K562 (cell line): ENCODE measurements at regions not wholly inside any gene's neighbourhood (a gene's known extent, or its start where the extent isn't known, plus 50 kb on each side); places are given as distances from the start of the nearest gene placed in this dataset.

Source experiments
- ATAC-seq: fragments of 200-7000 bp; cut with Tn5 transposase; 3 replicates; pipeline ENCODE4 v1.9.1; 2020; ENCODE audit warnings: moderate library complexity
- BruUV-seq: library from RNA; stranded (reverse); fragments of 400-500 nt; replicated peaks from 2 replicates; lab custom pipeline; 2021; lab: Mats Ljungman, UMichigan
- CTCF ChIA-PET: fragments of 300-600 bp; formaldehyde crosslinking; extraction: SDS; loops from one replicate; lab custom pipeline; 2021; ENCODE audit warnings: low intra/inter-chr PET ratio; lab: Yijun Ruan, JAX
- POLR2A ChIA-PET: fragments of 300-600, 350-650 bp; sonication (Branson Sonifier 250); formaldehyde crosslinking; extraction: SDS; loops from one replicate; lab custom pipeline; 2021; ENCODE audit warnings: antibody characterized with exemption, inconsistent platforms; lab: Yijun Ruan, JAX
- DNase-seq, 4 experiments: peaks; one replicate each; pipeline versions ENCODE4 v3.0.0 to v3.0.0-alpha.2; 2011 to 2018; ENCODE audit warnings: low spot score in 3 of 4, mixed read lengths in 3 of 4; ENCODE audit errors: extremely low read depth in 1 of 4
- FAIRE-seq: peaks from 2 replicates; lab custom pipeline; 2011; peaks lifted over from hg19 to GRCh38; lab: Jason Lieb, UNC
- H2AFZ ChIP-seq: 2 replicates; pipeline ENCODE4 v1.6.0; 2011; ENCODE audit warnings: low read depth, low read length, control low read depth, inconsistent platforms
- H3K27ac ChIP-seq: fragments of 200-600 bp; 3 replicates; pipeline ENCODE4 v1.8.0; 2011; ENCODE audit warnings: low read depth, mild to moderate bottlenecking, control low read depth, inconsistent platforms, low read length, moderate library complexity, mixed read lengths; ENCODE audit errors: extremely low read depth
- H3K27me3 ChIP-seq, 2 experiments: fragments of 300-600 bp in 1 of 2; 2 replicates in 1 of 2; 3 replicates in 1 of 2; pipeline versions ENCODE4 v1.6.0 to v1.8.0; 2011; ENCODE audit warnings: inconsistent platforms in 2 of 2, low read length in 2 of 2, mild to moderate bottlenecking in 1 of 2, mixed read lengths in 1 of 2, moderate library complexity in 1 of 2; ENCODE audit not compliant: control insufficient read depth in 2 of 2, insufficient read depth in 2 of 2
- H3K36me3 ChIP-seq: fragments of 300-600 bp; 3 replicates; pipeline ENCODE4 v1.8.0; 2011; ENCODE audit warnings: mild to moderate bottlenecking, low read length, inconsistent platforms; ENCODE audit not compliant: control insufficient read depth, insufficient read depth
- H3K4me1 ChIP-seq, 2 experiments: fragments of 200-600 bp in 1 of 2; replicated peaks in 1 of 2; 2 replicates in 1 of 2; 3 replicates in 1 of 2; pipeline versions ENCODE4 v1.5.1 to v1.8.0; 2011; ENCODE audit warnings: inconsistent platforms in 2 of 2, low read length in 2 of 2, mild to moderate bottlenecking in 1 of 2, mixed read lengths in 1 of 2, moderate library complexity in 1 of 2; ENCODE audit not compliant: control insufficient read depth in 2 of 2, insufficient read depth in 2 of 2
- H3K4me2 ChIP-seq: 2 replicates; pipeline ENCODE4 v1.6.1; 2011; ENCODE audit warnings: low read length, control low read depth, inconsistent platforms, mixed read lengths; ENCODE audit not compliant: insufficient read depth
- H3K4me3 ChIP-seq: fragments of 200-600 bp; sonication (generic), shearing (Covaris generic); 2 replicates; pipeline ENCODE4 v1.5.1; 2016; ENCODE audit warnings: control low read depth, inconsistent platforms
- H3K79me2 ChIP-seq: fragments of 200-600 bp; 3 replicates; pipeline ENCODE4 v1.8.0; 2011; ENCODE audit warnings: low read length, inconsistent platforms; ENCODE audit not compliant: control insufficient read depth, insufficient read depth
- H3K9ac ChIP-seq, 2 experiments: 2 replicates each; pipeline versions ENCODE4 v1.6.0 to v1.6.1; 2011; ENCODE audit warnings: low read depth in 2 of 2, low read length in 2 of 2, control low read depth in 1 of 2, inconsistent platforms in 1 of 2, mild to moderate bottlenecking in 1 of 2, mixed read lengths in 1 of 2; ENCODE audit not compliant: insufficient read depth in 1 of 2
- H3K9me1 ChIP-seq: one replicate; pipeline ENCODE4 v1.6.0; 2011; ENCODE audit warnings: inconsistent platforms, mild to moderate bottlenecking, low read length, moderate library complexity; ENCODE audit not compliant: control insufficient read depth, insufficient read depth
- H3K9me3 ChIP-seq: replicated peaks from 2 replicates; pipeline ENCODE4 v1.5.1; 2011; ENCODE audit warnings: low read depth, low read length, inconsistent platforms; ENCODE audit not compliant: control insufficient read depth, insufficient read depth
- H4K20me1 ChIP-seq: replicated peaks from 2 replicates; pipeline ENCODE4 v1.6.1; 2011; ENCODE audit warnings: low read length, inconsistent platforms, mixed read lengths; ENCODE audit not compliant: control insufficient read depth, insufficient read depth
- CAMTA2 ChIP-seq: fragments of 250-450 bp; sonication (Bioruptor Pico); conservative IDR thresholded peaks from 2 replicates; pipeline ENCODE4 v1.5.1; 2022
- CTBP1 ChIP-seq: fragments of 450-650 bp; IDR thresholded peaks from 2 replicates; pipeline ENCODE4 v1.6.1; 2016; ENCODE audit warnings: borderline replicate concordance
- HDAC8 ChIP-seq: fragments of 450-650 bp; IDR thresholded peaks from 2 replicates; pipeline ENCODE4 v1.6.1; 2016; ENCODE audit warnings: mild to moderate bottlenecking, missing genetic modification characterization, moderate library complexity, missing compliant biosample characterization
- NCOA2 ChIP-seq, 2 experiments: fragments of 450-650 bp; IDR thresholded peaks; 2 replicates each; pipeline ENCODE4 v1.6.1; 2018; ENCODE audit warnings: mild to moderate bottlenecking in 2 of 2, moderate library complexity in 1 of 2; ENCODE audit not compliant: partially characterized antibody in 2 of 2
- PHTF2 ChIP-seq: fragments of 250-450 bp; sonication (Bioruptor Pico); IDR thresholded peaks from 2 replicates; pipeline ENCODE4 v1.5.0; 2021; ENCODE audit warnings: mild to moderate bottlenecking
- PRMT5 ChIP-seq: sonication (generic); formaldehyde crosslinking; IDR thresholded peaks from 2 replicates; pipeline ENCODE4 v1.5.0; 2020; ENCODE audit warnings: missing genetic modification reagents
- RBM22 ChIP-seq: fragments of 200-400 bp; formaldehyde crosslinking; IDR thresholded peaks from 2 replicates; pipeline ENCODE4 v1.6.1; 2018; ENCODE audit warnings: low read length, low read depth; ENCODE audit not compliant: poor library complexity, severe bottlenecking
- SMAD3 ChIP-seq: fragments of 450-650 bp; formaldehyde crosslinking; conservative IDR thresholded peaks from 2 replicates; pipeline ENCODE4 v1.4.0; 2020; ENCODE audit warnings: mild to moderate bottlenecking
- SNRNP70 ChIP-seq: fragments of 200-400 bp; formaldehyde crosslinking; optimal IDR thresholded peaks from 2 replicates; pipeline ENCODE3; 2017; ENCODE audit warnings: low read depth, low read length
- ZNF175 ChIP-seq: fragments of 200-800 bp; sonication (Bioruptor generic); IDR thresholded peaks from 2 replicates; pipeline ENCODE4 v1.6.1; 2016; ENCODE audit warnings: low read depth, mild to moderate bottlenecking, missing genetic modification characterization, missing compliant biosample characterization
- ZNF384 ChIP-seq: IDR thresholded peaks from 2 replicates; pipeline ENCODE4 v1.6.1; 2012; ENCODE audit warnings: low read depth, low read length, improper control_type of control experiment
- ZNF766 ChIP-seq: fragments of 200-800 bp; sonication (Bioruptor generic); conservative IDR thresholded peaks from 2 replicates; pipeline ENCODE4 v1.6.1; 2016; ENCODE audit warnings: missing genetic modification characterization, missing compliant biosample characterization
- ZNF79 ChIP-seq: fragments of 250-450 bp; sonication (Bioruptor Pico); IDR thresholded peaks from 2 replicates; pipeline ENCODE4 v1.4.0; 2020; ENCODE audit warnings: low read depth, mild to moderate bottlenecking, moderate library complexity
- WGBS: fragments of 100-300 bp; shearing (Covaris generic); methylation state at CpG from one replicate; pipeline ENCODE4 v1.1.6; 2016; ENCODE audit warnings: low coverage, mixed read lengths; ENCODE audit not compliant: insufficient coverage; ENCODE audit errors: missing lambda C conversion rate; 5-methylcytosine and 5-hydroxymethylcytosine counted together
- in situ Hi-C: fragments of 300-500 bp; cut with MboI; formaldehyde crosslinking; loops from 4 replicates; pipeline ENCODE4 v1.15.0; 2018; ENCODE audit warnings: inconsistent platforms, mixed read lengths
- intact Hi-C: fragments of 100-400 bp; cut with micrococcal nuclease; formaldehyde crosslinking; loops from 2 replicates; pipeline ENCODE4 v1.14.2; 2022
- TF ChIP-seq, protein P1 (sequence below): fragments of 450-650 bp; conservative IDR thresholded peaks from 2 replicates; pipeline ENCODE4 v1.6.1; 2016; ENCODE audit warnings: missing genetic modification characterization, low read depth, mild to moderate bottlenecking, control low read depth, missing compliant biosample characterization
- TF ChIP-seq, protein P2 (sequence below): sonication (generic); formaldehyde crosslinking; IDR thresholded peaks from 2 replicates; pipeline ENCODE4 v1.9.0; 2022; ENCODE audit warnings: mild to moderate bottlenecking, missing genetic modification reagents
- TF ChIP-seq, protein P3 (sequence below): sonication (generic); formaldehyde crosslinking; IDR thresholded peaks from 2 replicates; pipeline ENCODE4 v1.8.0; 2022; ENCODE audit warnings: missing genetic modification reagents, mild to moderate bottlenecking, borderline replicate concordance
- TF ChIP-seq, protein P4 (sequence below): fragments of 250-450 bp; sonication (Bioruptor Pico); IDR thresholded peaks from 2 replicates; pipeline ENCODE4 v1.8.0; 2021; ENCODE audit warnings: borderline replicate concordance, mild to moderate bottlenecking, moderate library complexity; ENCODE audit not compliant: poor library complexity, severe bottlenecking
- TF ChIP-seq, protein P5 (sequence below): fragments of 250-450 bp; sonication (Bioruptor Pico); IDR thresholded peaks from 2 replicates; pipeline ENCODE4 v1.4.0; 2020; ENCODE audit warnings: mild to moderate bottlenecking, moderate library complexity

DNA sequence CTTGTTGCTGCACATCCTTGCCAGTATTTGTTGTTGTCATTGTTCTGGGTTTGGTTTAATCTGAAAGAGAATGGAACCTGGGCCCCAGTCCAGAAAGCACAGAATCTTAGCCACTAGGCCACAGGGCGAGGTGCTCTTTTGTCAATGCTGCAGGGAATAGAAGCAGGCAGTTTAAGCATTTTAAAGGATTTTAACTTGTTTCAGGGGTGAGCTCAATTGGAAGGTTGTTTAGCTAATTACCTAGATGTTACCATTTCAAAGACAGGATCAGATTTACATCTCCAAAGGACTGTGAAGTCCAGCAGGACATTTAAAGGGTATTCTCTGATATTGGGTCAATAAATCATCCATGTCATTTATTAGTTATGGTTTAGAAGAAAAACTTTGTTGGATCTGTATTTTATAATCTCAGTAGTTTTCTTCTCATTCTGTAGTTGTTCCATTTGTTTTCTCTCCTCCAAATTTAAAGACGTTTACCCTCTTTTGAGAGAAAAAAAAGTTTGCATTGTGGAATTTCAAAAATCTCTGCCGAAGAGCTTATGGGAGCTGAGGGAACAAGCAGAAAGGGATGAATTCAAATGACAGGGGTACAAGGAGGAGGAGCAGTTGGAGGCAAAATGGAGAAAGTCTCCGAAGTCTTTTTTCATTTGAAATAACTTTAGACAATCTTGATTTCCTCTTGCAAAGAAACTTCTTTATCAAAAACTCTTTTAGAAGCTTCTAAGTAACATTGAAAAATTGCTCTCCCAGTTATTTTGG is 57.5 kb upstream of the FAM47C start:
- POLR2A ChIA-PET = no interaction called here
- Histone ChIP-seq H3K4me3 (no peak overlapping the region), H3K9me1 (no peaks in the 10 kb centered on the region), H4K20me1 (no peaks in the 10 kb centered on the region), H3K79me2 (no peaks in the 10 kb centered on the region), H3K27ac (no peak overlapping the region), H3K9ac (no peak overlapping the region), H3K36me3 (no peaks in the 10 kb centered on the region), H3K9me3 (no peaks in the 10 kb centered on the region), H3K4me1 (no peaks in the 10 kb centered on the region), H3K4me2 (no peak overlapping the region), H3K27me3 (no peaks in the 10 kb centered on the region), H2AFZ (no peak overlapping the region)
- intact Hi-C loops = no loop called here
- no peak for DNase-seq
- WGBS = 2% methylated on average over 4 of the region's 4 CpGs
- in situ Hi-C loops = no loop called here
- ATAC-seq = no peak
- FAIRE-seq = no peak
- CTCF ChIA-PET = no interaction called here
- BruUV-seq = no TSS peak
- TF ChIP-seq ZNF384 = no peak
- TF ChIP-seq, protein P1, sequence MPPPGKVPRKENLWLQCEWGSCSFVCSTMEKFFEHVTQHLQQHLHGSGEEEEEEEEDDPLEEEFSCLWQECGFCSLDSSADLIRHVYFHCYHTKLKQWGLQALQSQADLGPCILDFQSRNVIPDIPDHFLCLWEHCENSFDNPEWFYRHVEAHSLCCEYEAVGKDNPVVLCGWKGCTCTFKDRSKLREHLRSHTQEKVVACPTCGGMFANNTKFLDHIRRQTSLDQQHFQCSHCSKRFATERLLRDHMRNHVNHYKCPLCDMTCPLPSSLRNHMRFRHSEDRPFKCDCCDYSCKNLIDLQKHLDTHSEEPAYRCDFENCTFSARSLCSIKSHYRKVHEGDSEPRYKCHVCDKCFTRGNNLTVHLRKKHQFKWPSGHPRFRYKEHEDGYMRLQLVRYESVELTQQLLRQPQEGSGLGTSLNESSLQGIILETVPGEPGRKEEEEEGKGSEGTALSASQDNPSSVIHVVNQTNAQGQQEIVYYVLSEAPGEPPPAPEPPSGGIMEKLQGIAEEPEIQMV = no peak
- TF ChIP-seq, protein P2, sequence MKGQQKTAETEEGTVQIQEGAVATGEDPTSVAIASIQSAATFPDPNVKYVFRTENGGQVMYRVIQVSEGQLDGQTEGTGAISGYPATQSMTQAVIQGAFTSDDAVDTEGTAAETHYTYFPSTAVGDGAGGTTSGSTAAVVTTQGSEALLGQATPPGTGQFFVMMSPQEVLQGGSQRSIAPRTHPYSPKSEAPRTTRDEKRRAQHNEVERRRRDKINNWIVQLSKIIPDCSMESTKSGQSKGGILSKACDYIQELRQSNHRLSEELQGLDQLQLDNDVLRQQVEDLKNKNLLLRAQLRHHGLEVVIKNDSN (CRISPR knock-in tag) = no peak
- no peak for TF ChIP-seq RBM22
- no peak for TF ChIP-seq HDAC8 (tag)
- no peak for TF ChIP-seq ZNF79 (CRISPR knock-in tag)
- TF ChIP-seq NCOA2 (IDR thresholded peaks at IDR 0.05; ENCODE audit: partially characterized antibody in 2 of 2) = no peak
- TF ChIP-seq CTBP1 = no peak
- TF ChIP-seq PHTF2 (CRISPR knock-in tag) = no peak
- TF ChIP-seq CAMTA2 (CRISPR knock-in tag) = no peak
- TF ChIP-seq, protein P3, sequence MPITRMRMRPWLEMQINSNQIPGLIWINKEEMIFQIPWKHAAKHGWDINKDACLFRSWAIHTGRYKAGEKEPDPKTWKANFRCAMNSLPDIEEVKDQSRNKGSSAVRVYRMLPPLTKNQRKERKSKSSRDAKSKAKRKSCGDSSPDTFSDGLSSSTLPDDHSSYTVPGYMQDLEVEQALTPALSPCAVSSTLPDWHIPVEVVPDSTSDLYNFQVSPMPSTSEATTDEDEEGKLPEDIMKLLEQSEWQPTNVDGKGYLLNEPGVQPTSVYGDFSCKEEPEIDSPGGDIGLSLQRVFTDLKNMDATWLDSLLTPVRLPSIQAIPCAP (CRISPR knock-in tag) = no peak
- TF ChIP-seq SNRNP70 = no peak
- TF ChIP-seq, protein P4, sequence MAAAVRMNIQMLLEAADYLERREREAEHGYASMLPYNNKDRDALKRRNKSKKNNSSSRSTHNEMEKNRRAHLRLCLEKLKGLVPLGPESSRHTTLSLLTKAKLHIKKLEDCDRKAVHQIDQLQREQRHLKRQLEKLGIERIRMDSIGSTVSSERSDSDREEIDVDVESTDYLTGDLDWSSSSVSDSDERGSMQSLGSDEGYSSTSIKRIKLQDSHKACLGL (CRISPR knock-in tag) = no peak
- TF ChIP-seq SMAD3 (CRISPR knock-in tag) = no peak
- TF ChIP-seq ZNF175 (CRISPR knock-in tag) = no peak
- no peak for TF ChIP-seq ZNF766 (CRISPR knock-in tag)
- TF ChIP-seq, protein P5, sequence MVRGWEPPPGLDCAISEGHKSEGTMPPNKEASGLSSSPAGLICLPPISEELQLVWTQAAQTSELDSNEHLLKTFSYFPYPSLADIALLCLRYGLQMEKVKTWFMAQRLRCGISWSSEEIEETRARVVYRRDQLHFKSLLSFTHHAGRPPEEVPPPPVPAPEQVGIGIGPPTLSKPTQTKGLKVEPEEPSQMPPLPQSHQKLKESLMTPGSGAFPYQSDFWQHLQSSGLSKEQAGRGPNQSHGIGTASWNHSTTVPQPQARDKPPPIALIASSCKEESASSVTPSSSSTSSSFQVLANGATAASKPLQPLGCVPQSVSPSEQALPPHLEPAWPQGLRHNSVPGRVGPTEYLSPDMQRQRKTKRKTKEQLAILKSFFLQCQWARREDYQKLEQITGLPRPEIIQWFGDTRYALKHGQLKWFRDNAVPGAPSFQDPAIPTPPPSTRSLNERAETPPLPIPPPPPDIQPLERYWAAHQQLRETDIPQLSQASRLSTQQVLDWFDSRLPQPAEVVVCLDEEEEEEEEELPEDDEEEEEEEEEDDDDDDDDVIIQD (CRISPR knock-in tag) = no peak
- no peak for TF ChIP-seq PRMT5
